PC-3 (cell line): ENCODE measurements at regions not wholly inside any gene's neighbourhood (a gene's known extent, or its start where the extent isn't known, plus 50 kb on each side); places are given as distances from the start of the nearest gene placed in this dataset.

Source experiments
- CTCF ChIP-seq: fragments of 300-600 bp; sonication (generic); conservative IDR thresholded peaks from 2 replicates; pipeline ENCODE4 v1.5.1; 2017; ENCODE audit warnings: antibody characterized with exemption, low read depth, mild to moderate bottlenecking, low read length
- EZH2 ChIP-seq: fragments of 300-600 bp; sonication (generic); IDR thresholded peaks from one replicate; pipeline ENCODE4 v1.6.1; 2017; ENCODE audit warnings: antibody characterized with exemption, mild to moderate bottlenecking, low read length; ENCODE audit not compliant: unreplicated experiment
- EZH2phosphoT487 ChIP-seq: fragments of 300-600 bp; sonication (generic); IDR thresholded peaks from 2 replicates; pipeline ENCODE4 v1.6.1; 2018; ENCODE audit warnings: mild to moderate bottlenecking, antibody characterized with exemption, low read length, borderline replicate concordance

GRCh38 chr18:66682855-66683322 lies 79.0 kb upstream of the CDH19 start:
- TF ChIP-seq CTCF (no peak), EZH2phosphoT487 (no peak), EZH2 (no peak)
